DMS79 (cell line): ENCODE measurements at regions not wholly inside any gene's neighbourhood (a gene's known extent, or its start where the extent isn't known, plus 50 kb on each side); places are given as distances from the start of the nearest gene placed in this dataset.

ENCODE experiments used
- DNase-seq: peaks from one replicate; lab custom pipeline; 2025; lab: John Stamatoyannopoulos, UW

GRCh38 chr18:39749154-39749553 is 2183.6 kb upstream of the CELF4 start:
- DNase-seq = no peak

- DNase-seq = no peak
Measured at GRCh38 chr18:39748727-39749126, 2183.1 kb upstream of the CELF4 start.

GRCh38 chr18:39746201-39746600 is 2180.6 kb upstream of the CELF4 start:
- no peak for DNase-seq

GRCh38 chr18:39743463-39743862 is 2177.9 kb upstream of the CELF4 start:
- DNase-seq = no peak

- peak; percentile 91 for DNase-seq
Measured at GRCh38 chr18:39741755-39742466, 2176.3 kb upstream of the CELF4 start.

- DNase-seq = no peak
Measured at GRCh38 chr18:39737869-39738268, 2172.3 kb upstream of the CELF4 start.

GRCh38 chr18:39732918-39733317 is 2167.3 kb upstream of the CELF4 start:
- DNase-seq = no peak

GRCh38 chr18:39730606-39731005 is 2165.0 kb upstream of the CELF4 start:
- no peak for DNase-seq

- no peak for DNase-seq
Measured at GRCh38 chr18:39724652-39725051, 2159.1 kb upstream of the CELF4 start.

GRCh38 chr18:39721712-39722111 is 2156.1 kb upstream of the CELF4 start:
- DNase-seq = no peak

GRCh38 chr18:39713961-39714360 is 2148.4 kb upstream of the CELF4 start:
- no peak for DNase-seq

- no peak for DNase-seq
Measured at GRCh38 chr18:39711701-39712100, 2146.1 kb upstream of the CELF4 start.

GRCh38 chr18:39705362-39705761 is 2139.8 kb upstream of the CELF4 start:
- no peak for DNase-seq

- DNase-seq = no peak
Measured at GRCh38 chr18:39702888-39703287, 2137.3 kb upstream of the CELF4 start.

- no peak for DNase-seq
Measured at GRCh38 chr18:39701839-39702238, 2136.2 kb upstream of the CELF4 start.

- DNase-seq = no peak
Measured at GRCh38 chr18:39701055-39701783, 2135.6 kb upstream of the CELF4 start.

GRCh38 chr18:39699340-39699964 is 2133.9 kb upstream of the CELF4 start:
- no peak for DNase-seq

GRCh38 chr18:39698436-39698835 is 2132.8 kb upstream of the CELF4 start:
- no peak for DNase-seq

GRCh38 chr18:39693359-39693758 is 2127.8 kb upstream of the CELF4 start:
- no peak for DNase-seq

- DNase-seq = no peak
Measured at GRCh38 chr18:39692367-39693015, 2126.9 kb upstream of the CELF4 start.

- DNase-seq = no peak
Measured at GRCh38 chr18:39685303-39685902, 2119.8 kb upstream of the CELF4 start.

GRCh38 chr18:39681061-39681460 is 2115.5 kb upstream of the CELF4 start:
- no peak for DNase-seq
